ENCODE measurements at regions not wholly inside any gene's neighbourhood (a gene's known extent, or its start where the extent isn't known, plus 50 kb on each side); places are given as distances from the start of the nearest gene placed in this dataset.

DNA sequence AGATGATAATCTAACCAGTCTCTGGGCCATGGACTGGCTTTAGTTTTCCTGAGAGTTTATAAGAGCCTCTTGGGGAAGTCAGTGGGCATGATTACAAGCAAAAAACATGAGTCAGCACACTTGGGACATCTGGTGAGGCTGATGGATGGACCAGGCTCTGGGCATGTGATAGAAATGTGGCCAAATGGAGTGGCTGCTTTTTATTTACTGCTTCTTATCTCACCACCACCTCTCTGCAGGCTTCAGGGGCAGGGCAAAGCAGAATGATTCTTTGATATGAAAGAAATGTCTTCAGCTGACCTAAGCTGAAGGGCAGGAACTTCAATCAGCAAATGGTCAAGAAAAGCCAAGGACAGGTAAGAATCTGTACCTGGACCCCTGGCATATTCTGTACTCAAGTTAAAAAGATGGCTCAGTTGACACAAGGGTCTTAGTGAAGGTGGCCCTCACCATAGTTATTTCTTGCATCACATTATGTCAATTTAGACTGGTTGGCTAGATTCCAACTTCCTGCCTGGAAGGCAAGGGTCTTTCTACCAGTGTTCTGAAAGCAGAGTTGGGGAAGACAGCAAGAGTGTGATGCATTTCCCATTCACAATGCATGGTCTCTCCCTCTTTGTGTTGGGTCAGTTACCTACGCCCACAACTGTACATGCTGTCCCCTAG is 162.8 kb downstream of the FASLG start:
- TF ChIP-seq, protein P1, sequence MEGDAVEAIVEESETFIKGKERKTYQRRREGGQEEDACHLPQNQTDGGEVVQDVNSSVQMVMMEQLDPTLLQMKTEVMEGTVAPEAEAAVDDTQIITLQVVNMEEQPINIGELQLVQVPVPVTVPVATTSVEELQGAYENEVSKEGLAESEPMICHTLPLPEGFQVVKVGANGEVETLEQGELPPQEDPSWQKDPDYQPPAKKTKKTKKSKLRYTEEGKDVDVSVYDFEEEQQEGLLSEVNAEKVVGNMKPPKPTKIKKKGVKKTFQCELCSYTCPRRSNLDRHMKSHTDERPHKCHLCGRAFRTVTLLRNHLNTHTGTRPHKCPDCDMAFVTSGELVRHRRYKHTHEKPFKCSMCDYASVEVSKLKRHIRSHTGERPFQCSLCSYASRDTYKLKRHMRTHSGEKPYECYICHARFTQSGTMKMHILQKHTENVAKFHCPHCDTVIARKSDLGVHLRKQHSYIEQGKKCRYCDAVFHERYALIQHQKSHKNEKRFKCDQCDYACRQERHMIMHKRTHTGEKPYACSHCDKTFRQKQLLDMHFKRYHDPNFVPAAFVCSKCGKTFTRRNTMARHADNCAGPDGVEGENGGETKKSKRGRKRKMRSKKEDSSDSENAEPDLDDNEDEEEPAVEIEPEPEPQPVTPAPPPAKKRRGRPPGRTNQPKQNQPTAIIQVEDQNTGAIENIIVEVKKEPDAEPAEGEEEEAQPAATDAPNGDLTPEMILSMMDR (IDR thresholded peaks at IDR 0.05): no peak
- no peak for TF ChIP-seq POLR2AphosphoS5 (IDR thresholded peaks at IDR 0.05)

Data from breast epithelium (tissue), 3 donors.